Caco-2 (cell line): ENCODE measurements at regions not wholly inside any gene's neighbourhood (a gene's known extent, or its start where the extent isn't known, plus 50 kb on each side); places are given as distances from the start of the nearest gene placed in this dataset.

Source experiments
- BruUV-seq: library from RNA; stranded (reverse); fragments of 400-500 nt; replicated peaks from 2 replicates; lab custom pipeline; 2021; lab: Mats Ljungman, UMichigan
- CTCF ChIA-PET: fragments of 300-600 bp; sonication (Branson Sonifier 250); formaldehyde crosslinking; loops from one replicate; lab custom pipeline; 2022; ENCODE audit warnings: antibody characterized with exemption; lab: Charles Lee
- POLR2A ChIA-PET: fragments of 300-600 bp; sonication (Branson Sonifier 250); formaldehyde crosslinking; loops from one replicate; lab custom pipeline; 2022; ENCODE audit warnings: antibody characterized with exemption; lab: Charles Lee
- DNase-seq, 2 experiments: peaks; one replicate each; pipeline versions ENCODE4 v3.0.0 to v3.0.0-alpha.2; 2020 to 2022
- H3K27me3 ChIP-seq: replicated peaks from 2 replicates; pipeline ENCODE4 v1.6.0; 2011; ENCODE audit warnings: low read length; ENCODE audit not compliant: control insufficient read depth, insufficient read depth
- H3K36me3 ChIP-seq: 2 replicates; pipeline ENCODE4 v1.5.1; 2011; ENCODE audit warnings: low read length; ENCODE audit not compliant: control insufficient read depth, insufficient read depth
- H3K4me1 ChIP-seq: fragments of 250-450 bp; sonication (Bioruptor Pico); 2 replicates; pipeline ENCODE4 v1.5.1; 2020; ENCODE audit warnings: mild to moderate bottlenecking
- H3K4me3 ChIP-seq: 2 replicates; pipeline ENCODE4 v1.5.1; 2011; ENCODE audit warnings: low read depth, mild to moderate bottlenecking, control low read depth, low read length
- H3K9me3 ChIP-seq: fragments of 250-450 bp; sonication (Bioruptor Pico); 2 replicates; pipeline ENCODE4 v1.5.1; 2020; ENCODE audit warnings: mild to moderate bottlenecking, moderate library complexity
- H3K27ac Mint-ChIP-seq: one replicate; pipeline ENCODE4 v1.8.0; 2022; ENCODE audit warnings: mixed read lengths; ENCODE audit not compliant: unreplicated experiment
- H3K27me3 Mint-ChIP-seq: one replicate; pipeline ENCODE4 v1.8.0; 2022; ENCODE audit warnings: mixed read lengths; ENCODE audit not compliant: insufficient read depth, unreplicated experiment
- H3K36me3 Mint-ChIP-seq: one replicate; pipeline ENCODE4 v1.8.0; 2022; ENCODE audit warnings: mild to moderate bottlenecking, mixed read lengths; ENCODE audit not compliant: insufficient read depth, unreplicated experiment
- H3K4me1 Mint-ChIP-seq: one replicate; pipeline ENCODE4 v1.8.0; 2022; ENCODE audit warnings: low read depth, mixed read lengths; ENCODE audit not compliant: unreplicated experiment
- H3K4me3 Mint-ChIP-seq: one replicate; pipeline ENCODE4 v1.8.0; 2022; ENCODE audit warnings: mild to moderate bottlenecking, moderate library complexity, mixed read lengths; ENCODE audit not compliant: unreplicated experiment
- H3K9me3 Mint-ChIP-seq: one replicate; pipeline ENCODE4 v1.8.0; 2022; ENCODE audit warnings: mixed read lengths; ENCODE audit not compliant: unreplicated experiment
- CTCF ChIP-seq, 2 experiments: fragments of 200-600 bp in 1 of 2; IDR thresholded peaks; 1 replicate in 1 of 2; 2 replicates in 1 of 2; pipeline versions ENCODE4 v1.5.1 to v1.8.0; 2011 to 2022; ENCODE audit warnings: antibody characterized with exemption in 1 of 2, control low read depth in 1 of 2, inconsistent platforms in 1 of 2, low read depth in 1 of 2, low read length in 1 of 2, mild to moderate bottlenecking in 1 of 2, moderate library complexity in 1 of 2; ENCODE audit not compliant: insufficient read depth in 1 of 2, severe bottlenecking in 1 of 2, unreplicated experiment in 1 of 2
- intact Hi-C: fragments of 100-400 bp; cut with micrococcal nuclease; formaldehyde crosslinking; loops from one replicate; pipeline ENCODE4 v1.10.0; 2022; ENCODE audit not compliant: unreplicated experiment

DNA sequence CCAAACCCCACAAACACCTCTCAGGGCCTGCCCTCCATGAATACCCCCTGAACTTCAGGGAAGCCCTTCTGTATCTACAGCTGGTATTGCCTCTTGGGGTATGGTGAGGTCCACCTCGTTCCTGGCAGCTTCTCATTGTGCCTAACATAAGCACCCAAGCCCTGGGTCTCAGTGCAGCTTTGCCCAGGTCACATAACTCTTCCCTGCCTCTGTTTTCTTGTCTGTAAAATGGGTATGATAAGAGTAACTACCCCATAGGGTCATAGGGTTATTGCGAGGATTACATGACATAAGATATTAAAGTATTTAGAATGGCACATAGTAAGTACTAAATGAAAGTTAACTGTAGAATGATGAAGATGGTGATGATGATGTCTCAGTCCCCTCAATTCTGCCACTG is 190.0 kb upstream of the PWP1 start:
- DNase-seq: no peak
- TF ChIP-seq CTCF (IDR thresholded peaks at IDR 0.05; ENCODE audit: insufficient read depth in 1 of 2, low read depth in 1 of 2, low read length in 1 of 2, severe bottlenecking in 1 of 2, unreplicated experiment in 1 of 2): no peak
- Mint-ChIP-seq H3K4me1 (no peaks in the 10 kb centered on the region), H3K36me3 (no peaks in the 10 kb centered on the region), H3K9me3 (no peaks in the 10 kb centered on the region), H3K27me3 (peaks cover 7% of the 10 kb centered on the region), H3K4me3 (no peak overlapping the region), H3K27ac (no peak overlapping the region)
- no peaks in the 10 kb centered on the region; the same call in 1 of the 2 replicates for H3K27me3 ChIP-seq
- CTCF ChIA-PET: no interaction called here
- no peak overlapping the region for H3K4me3 ChIP-seq
- H3K36me3 ChIP-seq: no peaks in the 10 kb centered on the region
- no peaks in the 10 kb centered on the region for H3K4me1 ChIP-seq
- intact Hi-C loops: no loop called here
- POLR2A ChIA-PET: no interaction called here
- no TSS peak for BruUV-seq
- no peaks in the 10 kb centered on the region for H3K9me3 ChIP-seq

DNA sequence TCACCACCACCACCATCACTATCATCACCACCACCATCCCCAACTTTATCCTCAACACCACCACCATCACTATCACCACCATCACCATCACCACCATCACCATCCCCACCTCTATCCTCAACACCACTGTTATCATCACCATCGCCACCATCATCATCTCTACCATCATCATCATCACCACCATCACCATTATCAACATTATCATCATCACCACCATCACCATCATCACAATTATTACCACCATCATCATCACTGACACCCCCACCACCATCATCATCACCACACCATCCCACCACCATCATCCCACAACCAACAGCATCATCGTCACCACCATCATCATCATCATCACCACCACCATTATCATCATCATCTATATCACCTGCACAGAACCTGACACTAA is 188.4 kb upstream of the PWP1 start:
- TF ChIP-seq CTCF (IDR thresholded peaks at IDR 0.05; ENCODE audit: insufficient read depth in 1 of 2, low read depth in 1 of 2, low read length in 1 of 2, severe bottlenecking in 1 of 2, unreplicated experiment in 1 of 2): no peak
- Histone ChIP-seq H3K9me3 (no peaks in the 10 kb centered on the region), H3K4me1 (no peaks in the 10 kb centered on the region), H3K36me3 (no peaks in the 10 kb centered on the region), H3K27me3 (no peaks in the 10 kb centered on the region), H3K4me3 (no peak overlapping the region)
- Mint-ChIP-seq H3K27ac (no peak overlapping the region), H3K36me3 (no peaks in the 10 kb centered on the region), H3K27me3 (peaks cover 3% of the 10 kb centered on the region), H3K4me1 (no peaks in the 10 kb centered on the region), H3K4me3 (no peak overlapping the region), H3K9me3 (no peaks in the 10 kb centered on the region)
- no TSS peak for BruUV-seq
- DNase-seq: no peak
- intact Hi-C loops: no loop called here
- ChIA-PET CTCF (no interaction called here), POLR2A (no interaction called here)

- Histone ChIP-seq H3K4me3 (no peak overlapping the region), H3K27me3 (no peaks in the 10 kb centered on the region), H3K36me3 (no peaks in the 10 kb centered on the region), H3K9me3 (no peaks in the 10 kb centered on the region), H3K4me1 (no peaks in the 10 kb centered on the region)
- DNase-seq: no peak
- no peaks in the 10 kb centered on the region for H3K4me1 Mint-ChIP-seq
- no peaks in the 10 kb centered on the region for H3K9me3 Mint-ChIP-seq
- no peak overlapping the region for H3K27ac Mint-ChIP-seq
- no TSS peak for BruUV-seq
- TF ChIP-seq CTCF (IDR thresholded peaks at IDR 0.05; ENCODE audit: insufficient read depth in 1 of 2, low read depth in 1 of 2, low read length in 1 of 2, severe bottlenecking in 1 of 2, unreplicated experiment in 1 of 2): no peak
- H3K4me3 Mint-ChIP-seq: no peak overlapping the region
- peaks cover 3% of the 10 kb centered on the region for H3K27me3 Mint-ChIP-seq
- ChIA-PET CTCF (no interaction called here), POLR2A (no interaction called here)
- H3K36me3 Mint-ChIP-seq: no peaks in the 10 kb centered on the region
- intact Hi-C loops: no loop called here
Observed at GRCh38 chr12:107500307-107500706, 185.3 kb upstream of the PWP1 start.
